Testis (tissue), 2 donors: ENCODE measurements at regions not wholly inside any gene's neighbourhood (a gene's known extent, or its start where the extent isn't known, plus 50 kb on each side); places are given as distances from the start of the nearest gene placed in this dataset.

Source experiments
- POLR2A ChIP-seq: fragments of 450-650 bp; IDR thresholded peaks from one replicate; pipeline ENCODE4 v1.6.1; 2017; ENCODE audit warnings: antibody characterized with exemption, mild to moderate bottlenecking, moderate library complexity
- TF ChIP-seq, protein P1 (sequence below), 3 experiments: fragments of 450-650 bp in 2 of 3; fragments of 200-600 bp in 1 of 3; sonication (generic) in 1 of 3; IDR thresholded peaks; one replicate each; pipeline ENCODE4 v1.5.1; 2016 to 2019; ENCODE audit warnings: antibody characterized with exemption in 3 of 3, mild to moderate bottlenecking in 2 of 3, moderate library complexity in 1 of 3

DNA sequence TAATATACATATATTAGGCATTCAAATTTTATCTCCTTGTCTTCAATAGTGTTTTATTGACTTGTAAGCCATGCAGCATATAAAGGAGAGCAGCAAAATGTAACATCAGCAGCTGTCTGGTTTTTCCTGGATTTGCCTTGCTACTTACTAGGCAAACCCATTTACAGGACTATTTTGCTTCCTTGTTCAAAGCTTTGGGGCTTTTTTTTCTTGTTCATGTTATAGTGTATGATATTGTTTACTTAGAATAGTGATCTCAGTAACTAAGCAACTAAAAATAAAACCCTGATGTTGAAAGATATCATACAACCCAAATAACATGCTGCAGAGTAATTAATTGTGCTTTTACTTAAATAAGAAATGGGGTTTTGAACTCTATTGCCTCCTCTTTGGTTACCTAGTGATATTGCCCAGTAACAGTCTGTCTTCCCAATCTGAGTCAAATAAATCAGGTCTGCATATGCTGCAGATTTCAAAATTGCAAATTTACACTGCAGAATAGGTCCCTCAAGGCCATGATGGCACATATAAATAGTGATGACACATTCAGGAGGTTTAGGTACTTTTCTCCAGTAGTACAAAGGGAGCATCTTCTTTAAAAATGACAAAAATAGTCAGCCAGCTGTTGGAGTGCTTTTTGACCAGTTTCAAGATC is 578.1 kb upstream of the NECTIN3 start:
- TF ChIP-seq, protein P1, sequence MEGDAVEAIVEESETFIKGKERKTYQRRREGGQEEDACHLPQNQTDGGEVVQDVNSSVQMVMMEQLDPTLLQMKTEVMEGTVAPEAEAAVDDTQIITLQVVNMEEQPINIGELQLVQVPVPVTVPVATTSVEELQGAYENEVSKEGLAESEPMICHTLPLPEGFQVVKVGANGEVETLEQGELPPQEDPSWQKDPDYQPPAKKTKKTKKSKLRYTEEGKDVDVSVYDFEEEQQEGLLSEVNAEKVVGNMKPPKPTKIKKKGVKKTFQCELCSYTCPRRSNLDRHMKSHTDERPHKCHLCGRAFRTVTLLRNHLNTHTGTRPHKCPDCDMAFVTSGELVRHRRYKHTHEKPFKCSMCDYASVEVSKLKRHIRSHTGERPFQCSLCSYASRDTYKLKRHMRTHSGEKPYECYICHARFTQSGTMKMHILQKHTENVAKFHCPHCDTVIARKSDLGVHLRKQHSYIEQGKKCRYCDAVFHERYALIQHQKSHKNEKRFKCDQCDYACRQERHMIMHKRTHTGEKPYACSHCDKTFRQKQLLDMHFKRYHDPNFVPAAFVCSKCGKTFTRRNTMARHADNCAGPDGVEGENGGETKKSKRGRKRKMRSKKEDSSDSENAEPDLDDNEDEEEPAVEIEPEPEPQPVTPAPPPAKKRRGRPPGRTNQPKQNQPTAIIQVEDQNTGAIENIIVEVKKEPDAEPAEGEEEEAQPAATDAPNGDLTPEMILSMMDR (IDR thresholded peaks at IDR 0.05) = no peak
- TF ChIP-seq POLR2A = no peak
